DND-41 (cell line): ENCODE measurements at regions not wholly inside any gene's neighbourhood (a gene's known extent, or its start where the extent isn't known, plus 50 kb on each side); places are given as distances from the start of the nearest gene placed in this dataset.
A peak's percentile ranks its signal among the peaks of the same experiment; 100 is the strongest.

Experiments used
- ATAC-seq: fragments of 200-7000 bp; cut with Tn5 transposase; 3 replicates; pipeline ENCODE4 v1.9.1; 2021; ENCODE audit warnings: low read depth; ENCODE audit not compliant: insufficient read depth
- DNase-seq: peaks from one replicate; pipeline ENCODE4 v3.0.0-alpha.2; 2020
- H2AFZ ChIP-seq: 2 replicates; pipeline ENCODE4 v1.6.0; 2012; ENCODE audit warnings: low read depth, low read length
- H3K27ac ChIP-seq: 2 replicates; pipeline ENCODE4 v1.5.1; 2012; ENCODE audit warnings: low read length, inconsistent platforms
- H3K27me3 ChIP-seq: fragments of 200-600 bp; sonication (generic); 2 replicates; pipeline ENCODE4 v1.6.0; 2012; ENCODE audit warnings: low read length, mild to moderate bottlenecking, inconsistent platforms; ENCODE audit not compliant: insufficient read depth, poor library complexity
- H3K36me3 ChIP-seq: 2 replicates; pipeline ENCODE4 v1.5.1; 2012; ENCODE audit warnings: low read length, inconsistent platforms; ENCODE audit not compliant: insufficient read depth
- H3K4me1 ChIP-seq: 2 replicates; pipeline ENCODE4 v1.5.1; 2012; ENCODE audit warnings: mild to moderate bottlenecking, low read length; ENCODE audit not compliant: insufficient read depth
- H3K4me2 ChIP-seq: 2 replicates; pipeline ENCODE4 v1.6.0; 2012; ENCODE audit warnings: mild to moderate bottlenecking, moderate library complexity, low read length, inconsistent platforms; ENCODE audit not compliant: insufficient read depth
- H3K4me3 ChIP-seq, 2 experiments: fragments of 200-600 bp in 1 of 2; shearing (Covaris generic) in 1 of 2; 2 replicates each; pipeline ENCODE4 v1.5.1; 2012 to 2016; ENCODE audit warnings: inconsistent platforms in 2 of 2, low read length in 2 of 2, mild to moderate bottlenecking in 2 of 2, low read depth in 1 of 2, moderate library complexity in 1 of 2
- H3K79me2 ChIP-seq: 2 replicates; pipeline ENCODE4 v1.6.0; 2012; ENCODE audit warnings: low read length, inconsistent platforms; ENCODE audit not compliant: insufficient read depth
- H3K9ac ChIP-seq: 2 replicates; pipeline ENCODE4 v1.6.0; 2012; ENCODE audit warnings: low read depth, mild to moderate bottlenecking, inconsistent platforms, low read length, moderate library complexity
- H3K9me3 ChIP-seq: 2 replicates; pipeline ENCODE4 v1.5.1; 2012; ENCODE audit warnings: low read length, moderate library complexity, mild to moderate bottlenecking, inconsistent platforms; ENCODE audit not compliant: insufficient read depth, severe bottlenecking
- H4K20me1 ChIP-seq: 2 replicates; pipeline ENCODE4 v1.6.0; 2012; ENCODE audit warnings: low read length; ENCODE audit not compliant: insufficient read depth
- CTCF ChIP-seq: IDR thresholded peaks from 2 replicates; pipeline ENCODE4 v1.5.1; 2012; ENCODE audit warnings: borderline replicate concordance, low read length, moderate library complexity, mild to moderate bottlenecking; ENCODE audit not compliant: poor library complexity, severe bottlenecking; ENCODE audit errors: extremely low read depth
- EZH2 ChIP-seq: IDR thresholded peaks from 3 replicates; pipeline ENCODE4 v1.6.1; 2012; ENCODE audit warnings: borderline replicate concordance, low read depth, mild to moderate bottlenecking, moderate library complexity, low read length, inconsistent platforms; ENCODE audit not compliant: severe bottlenecking

GRCh38 chrX:131895807-131896206 lies 127.3 kb upstream of the STK26 start:
- Histone ChIP-seq H3K4me2 (no peak overlapping the region), H3K36me3 (no peaks in the 10 kb centered on the region), H3K9me3 (no peaks in the 10 kb centered on the region), H3K27me3 (no peaks in the 10 kb centered on the region), H3K4me3 (no peak overlapping the region), H4K20me1 (no peaks in the 10 kb centered on the region), H2AFZ (no peak overlapping the region), H3K4me1 (no peaks in the 10 kb centered on the region), H3K79me2 (no peaks in the 10 kb centered on the region), H3K9ac (no peak overlapping the region), H3K27ac (no peak overlapping the region)
- peak; percentile 13 for TF ChIP-seq CTCF
- no peak for TF ChIP-seq EZH2
- DNase-seq (no peak), ATAC-seq (no peak)

GRCh38 chrX:131901546-131901945 lies 121.6 kb upstream of the STK26 start:
- Histone ChIP-seq H4K20me1 (no peaks in the 10 kb centered on the region), H3K27me3 (no peaks in the 10 kb centered on the region), H3K4me3 (no peak overlapping the region), H3K27ac (no peak overlapping the region), H3K4me2 (no peak overlapping the region), H3K36me3 (no peaks in the 10 kb centered on the region), H2AFZ (no peak overlapping the region), H3K4me1 (no peaks in the 10 kb centered on the region), H3K9ac (no peak overlapping the region), H3K79me2 (no peaks in the 10 kb centered on the region), H3K9me3 (no peaks in the 10 kb centered on the region)
- no peak for TF ChIP-seq EZH2
- TF ChIP-seq CTCF, result no peak
- DNase-seq (no peak), ATAC-seq (no peak)

GRCh38 chrX:131907488-131908314 lies 115.4 kb upstream of the STK26 start:
- Histone ChIP-seq H3K4me3 (no peak overlapping the region), H3K4me1 (no peaks in the 10 kb centered on the region), H3K79me2 (no peaks in the 10 kb centered on the region), H3K9me3 (no peaks in the 10 kb centered on the region), H3K9ac (no peak overlapping the region), H4K20me1 (no peaks in the 10 kb centered on the region), H2AFZ (no peak overlapping the region), H3K36me3 (no peaks in the 10 kb centered on the region), H3K27me3 (no peaks in the 10 kb centered on the region), H3K27ac (no peak overlapping the region), H3K4me2 (no peak overlapping the region)
- no peak for DNase-seq
- no peak for ATAC-seq
- no peak for TF ChIP-seq EZH2
- TF ChIP-seq CTCF, result no peak
